ENCODE measurements at regions not wholly inside any gene's neighbourhood (a gene's known extent, or its start where the extent isn't known, plus 50 kb on each side); places are given as distances from the start of the nearest gene placed in this dataset.

DNA sequence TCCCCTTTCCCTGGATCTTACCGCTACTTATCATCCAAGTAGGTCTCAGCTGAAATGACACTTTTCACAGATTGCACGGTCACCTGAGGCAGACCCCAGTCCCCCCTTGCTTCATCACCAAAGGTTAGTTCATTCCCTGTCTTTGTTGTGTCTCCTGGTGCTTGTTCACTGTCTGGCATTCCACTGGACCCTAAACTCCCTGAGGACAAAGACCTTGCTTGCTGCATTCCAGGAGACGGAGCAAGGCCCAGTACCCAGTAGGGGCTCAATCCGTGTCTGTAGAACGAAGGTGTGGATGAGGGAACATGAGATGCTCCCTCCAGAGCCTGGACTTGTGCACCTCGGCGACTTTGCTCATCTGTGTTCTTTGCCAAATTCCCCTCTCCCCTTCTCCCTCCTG lies 160.0 kb downstream of the RAB11FIP2 start:
- ChIA-PET POLR2A (no interaction called here), CTCF (no interaction called here)
- no peak for TF ChIP-seq CTCF (IDR thresholded peaks at IDR 0.05; ENCODE audit: insufficient read depth, low read length, missing control alignments)
- H3K4me3 ChIP-seq (ENCODE audit: low read depth, low read length), result no peak overlapping the region
- no peak for DNase-seq (ENCODE audit: low read depth, low spot score)

DNA sequence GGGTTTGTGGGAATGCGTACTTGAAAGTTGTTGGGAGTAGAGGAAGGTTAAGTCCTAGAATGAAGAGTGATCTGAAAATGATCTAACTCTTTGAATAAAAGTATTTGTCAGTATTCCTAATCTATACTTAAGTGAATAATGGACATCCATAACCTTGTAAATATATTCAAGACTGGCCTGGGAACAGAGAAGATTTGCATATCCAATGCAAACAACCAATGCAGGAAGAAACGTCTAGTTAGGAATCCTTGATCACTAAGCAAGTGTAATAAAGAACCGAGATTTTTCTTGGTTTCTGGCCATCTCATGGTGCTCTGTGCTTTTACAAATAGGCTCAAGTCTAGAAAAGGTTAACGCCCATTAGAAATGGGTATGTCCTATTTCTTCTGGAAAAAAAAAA lies 157.1 kb downstream of the RAB11FIP2 start:
- no peak overlapping the region for H3K4me3 ChIP-seq (ENCODE audit: low read depth, low read length)
- CTCF ChIA-PET, result no interaction called here
- no peak for DNase-seq (ENCODE audit: low read depth, low spot score)
- TF ChIP-seq CTCF (IDR thresholded peaks at IDR 0.05; ENCODE audit: insufficient read depth, low read length, missing control alignments), result no peak
- POLR2A ChIA-PET, result no interaction called here

GRCh38 chr10:117892681-117893220 lies 154.0 kb downstream of the RAB11FIP2 start:
- TF ChIP-seq CTCF (IDR thresholded peaks at IDR 0.05; ENCODE audit: insufficient read depth, low read length, missing control alignments), result no peak
- POLR2A ChIA-PET, result no interaction called here
- no peak for DNase-seq (ENCODE audit: low read depth, low spot score)
- CTCF ChIA-PET, result no interaction called here
- no peak overlapping the region for H3K4me3 ChIP-seq (ENCODE audit: low read depth, low read length)

DNA sequence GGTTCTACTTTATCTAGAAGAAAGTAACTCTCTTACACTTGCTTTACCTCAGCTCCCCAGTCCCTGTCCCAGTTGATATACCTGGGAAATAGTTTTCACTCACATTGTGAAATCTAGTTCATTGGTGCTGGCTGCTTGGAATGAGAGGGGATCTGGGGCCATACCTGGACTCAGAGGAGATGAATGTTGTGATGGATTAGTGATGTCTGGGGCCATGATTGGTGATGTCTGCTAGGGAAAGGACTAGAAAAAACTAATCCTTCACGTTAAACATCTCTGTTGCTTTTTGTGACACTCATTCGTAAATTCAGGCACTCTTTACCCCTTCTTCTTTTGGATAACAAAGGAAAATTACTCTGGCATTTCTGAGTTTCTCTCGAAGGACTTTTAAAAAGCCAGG lies 152.4 kb downstream of the RAB11FIP2 start:
- no peak for TF ChIP-seq CTCF (IDR thresholded peaks at IDR 0.05; ENCODE audit: insufficient read depth, low read length, missing control alignments)
- H3K4me3 ChIP-seq (ENCODE audit: low read depth, low read length), result no peak overlapping the region
- POLR2A ChIA-PET, result no interaction called here
- CTCF ChIA-PET, result no interaction called here
- no peak for DNase-seq (ENCODE audit: low read depth, low spot score)

GRCh38 chr10:117896517-117896916 lies 150.2 kb downstream of the RAB11FIP2 start:
- POLR2A ChIA-PET, result no interaction called here
- no peak for TF ChIP-seq CTCF (IDR thresholded peaks at IDR 0.05; ENCODE audit: insufficient read depth, low read length, missing control alignments)
- no peak for DNase-seq (ENCODE audit: low read depth, low spot score)
- CTCF ChIA-PET, result no interaction called here
- H3K4me3 ChIP-seq (ENCODE audit: low read depth, low read length), result no peak overlapping the region

DNA sequence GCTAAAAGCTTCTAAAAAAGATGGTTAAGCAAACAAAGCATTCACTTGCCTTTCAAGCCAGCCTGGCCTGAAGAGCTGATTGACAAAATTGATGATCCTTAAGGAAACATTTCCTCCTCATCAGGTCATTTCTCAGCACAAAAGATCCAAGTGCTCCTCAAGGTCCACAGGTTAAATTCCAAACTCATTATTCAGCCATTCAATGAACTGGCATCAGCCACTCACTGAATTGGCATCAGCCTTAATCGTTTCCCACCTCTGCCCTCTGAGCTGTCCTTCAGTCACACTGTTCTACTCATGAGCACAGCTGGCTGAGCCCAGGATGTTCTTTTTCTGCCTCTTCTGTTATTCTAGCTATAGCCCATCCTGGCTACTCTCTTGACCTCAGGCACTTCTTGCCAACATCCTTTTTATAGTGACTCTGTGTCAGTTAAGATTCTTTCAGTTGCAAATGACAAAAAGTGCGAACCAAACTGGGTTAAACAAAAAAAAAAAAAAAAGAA lies 147.5 kb downstream of the RAB11FIP2 start:
- no peak for DNase-seq (ENCODE audit: low read depth, low spot score)
- ChIA-PET CTCF (no interaction called here), POLR2A (no interaction called here)
- no peak overlapping the region for H3K4me3 ChIP-seq (ENCODE audit: low read depth, low read length)
- no peak for TF ChIP-seq CTCF (IDR thresholded peaks at IDR 0.05; ENCODE audit: insufficient read depth, low read length, missing control alignments)

All from AG04449 (cell line).